Thyroid gland (tissue), 4 donors: ENCODE measurements at regions not wholly inside any gene's neighbourhood (a gene's known extent, or its start where the extent isn't known, plus 50 kb on each side); places are given as distances from the start of the nearest gene placed in this dataset.

Experiments
- CTCF ChIP-seq, 6 experiments: fragments of 200-600 bp in 3 of 6; fragments of 450-650 bp in 3 of 6; sonication (generic) in 3 of 6; IDR thresholded peaks; one replicate each; pipeline ENCODE4 v1.5.1; 2016 to 2019; ENCODE audit warnings: antibody characterized with exemption in 6 of 6, mild to moderate bottlenecking in 2 of 6, inconsistent platforms in 1 of 6, moderate library complexity in 1 of 6
- POLR2A ChIP-seq, 2 donors: fragments of 450-650 bp; IDR thresholded peaks; one replicate each; pipeline ENCODE4 v1.6.1; 2017; ENCODE audit warnings: antibody characterized with exemption in 2 of 2, mild to moderate bottlenecking in 2 of 2, moderate library complexity in 1 of 2

- TF ChIP-seq CTCF (IDR thresholded peaks at IDR 0.05) (no peak), POLR2A (IDR thresholded peaks at IDR 0.05) (no peak)
Observed at GRCh38 chr2:175398848-175399247, 217.3 kb upstream of the ATP5MC3 start.
